GM12874 (cell line): ENCODE measurements at regions not wholly inside any gene's neighbourhood (a gene's known extent, or its start where the extent isn't known, plus 50 kb on each side); places are given as distances from the start of the nearest gene placed in this dataset.

ENCODE experiments used
- CTCF ChIP-seq: IDR thresholded peaks from 2 replicates; pipeline ENCODE4 v1.5.1; 2011; ENCODE audit warnings: low read depth, mild to moderate bottlenecking, control low read depth, low read length, moderate library complexity; ENCODE audit not compliant: insufficient read depth

GRCh38 chr5:93057311-93057710, 523.7 kb downstream of the NR2F1-AS1 start:
- no peak for TF ChIP-seq CTCF

GRCh38 chr5:93055971-93056370, 525.0 kb downstream of the NR2F1-AS1 start:
- TF ChIP-seq CTCF: no peak

- TF ChIP-seq CTCF: no peak
Measured at GRCh38 chr5:93055561-93055960, 525.5 kb downstream of the NR2F1-AS1 start.

DNA sequence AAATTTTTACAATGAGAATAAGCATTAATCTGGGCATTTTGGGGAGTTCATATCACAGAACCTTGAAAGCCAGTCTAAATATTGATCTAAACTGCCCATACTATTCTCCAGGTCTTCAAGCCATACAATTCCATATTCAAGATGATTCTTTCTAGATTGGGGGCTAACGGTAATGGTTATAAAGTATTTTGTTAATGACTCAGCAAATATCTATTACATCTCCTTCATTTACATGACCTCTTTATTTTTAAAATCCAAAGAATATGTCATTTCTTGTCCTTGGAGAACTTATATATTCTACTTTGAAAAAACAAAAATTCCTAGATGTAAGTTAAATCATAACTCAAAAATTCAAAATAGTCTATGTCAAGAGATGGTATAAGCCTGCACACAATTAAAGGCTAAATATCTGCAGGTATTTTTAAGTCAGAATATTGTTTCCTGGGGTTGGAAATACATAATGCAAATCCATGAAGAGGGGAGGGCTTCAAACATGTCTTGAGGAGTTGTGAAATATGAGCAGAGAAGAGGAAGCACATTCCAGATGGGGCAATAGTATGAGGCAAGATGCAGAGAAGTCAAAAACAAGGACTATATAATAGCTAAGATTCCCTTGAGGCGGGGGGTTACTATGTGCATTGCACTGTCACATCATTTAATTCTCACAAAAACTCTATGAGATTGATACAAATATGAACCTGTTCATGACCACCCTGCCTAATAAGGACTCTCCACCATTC, 526.4 kb downstream of the NR2F1-AS1 start:
- TF ChIP-seq CTCF: no peak

DNA sequence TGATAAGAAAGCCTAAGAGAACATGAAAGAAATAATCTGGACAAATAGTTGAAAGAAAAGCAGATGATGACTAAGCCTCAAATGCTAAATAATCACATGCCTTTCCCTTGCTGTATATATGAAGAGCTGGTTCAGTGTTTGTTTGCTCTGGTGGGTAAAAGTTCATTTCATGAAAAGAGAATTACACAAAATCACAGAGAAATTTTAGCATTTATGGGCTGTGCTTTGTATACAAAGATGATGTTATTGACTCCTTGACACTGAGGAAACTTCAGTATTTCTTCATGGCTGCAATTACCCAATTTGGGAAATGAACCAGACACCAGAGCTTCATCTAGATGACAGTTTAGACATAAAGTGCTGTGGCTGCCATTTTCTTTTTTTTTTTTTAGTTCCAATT, 527.2 kb downstream of the NR2F1-AS1 start:
- no peak for TF ChIP-seq CTCF

GRCh38 chr5:93048858-93049257, 532.2 kb downstream of the NR2F1-AS1 start:
- no peak for TF ChIP-seq CTCF

- no peak for TF ChIP-seq CTCF
Measured at GRCh38 chr5:93044859-93045666, 536.0 kb downstream of the NR2F1-AS1 start.
